ENCODE measurements at regions not wholly inside any gene's neighbourhood (a gene's known extent, or its start where the extent isn't known, plus 50 kb on each side); places are given as distances from the start of the nearest gene placed in this dataset.

- no peak overlapping the region for H3K4me3 ChIP-seq
- no peaks in the 10 kb centered on the region for H3K4me1 ChIP-seq (replicated peaks in 1 of 2)
- in situ Hi-C loops (cut with MboI; ENCODE audit: low pct_unique_long_range_greater_than_20kb in 2 of 9, low sequenced_read_pairs in 9 of 9, unreplicated experiment in 9 of 9), result loop anchor here in 1 of 9 experiments (25.0 kb wide), 1 partner anchor 111 kb away; no protein-coding TSS in a partner anchor
- H3K27ac ChIP-seq, result no peak overlapping the region
- ATAC-seq (replicated peaks in 6 of 8), result no peak
These were observed 210.0 kb downstream of the OGFRL1 start for GRCh38 chr6:71498638-71499037.

- in situ Hi-C loops (cut with MboI; ENCODE audit: low pct_unique_long_range_greater_than_20kb in 2 of 9, low sequenced_read_pairs in 9 of 9, unreplicated experiment in 9 of 9), result loop anchor here in 3 of 9 experiments (10.0 to 25.0 kb wide), 3 partner anchors 112 to 312 kb away; no protein-coding TSS in a partner anchor
- no peaks in the 10 kb centered on the region for H3K4me1 ChIP-seq (replicated peaks in 1 of 2)
- WGBS, 10 experiments, result 0 to 100% (median 60%) methylated on average over 1 to 2 of the region's 2 CpGs; no CpG with 5 or more reads in 2 of the 10 experiments
- ATAC-seq (replicated peaks in 6 of 8), result no peak
- no peak overlapping the region for H3K27ac ChIP-seq
- H3K4me3 ChIP-seq, result no peak overlapping the region
These were observed 211.1 kb downstream of the OGFRL1 start for GRCh38 chr6:71499667-71500066.

- Histone ChIP-seq H3K27ac (no peak overlapping the region), H3K4me3 (no peak overlapping the region), H3K4me1 (replicated peaks in 1 of 2) (no peaks in the 10 kb centered on the region)
- WGBS, 10 experiments, result 50 to 93% (median 78%) methylated on average over 1 to 2 of the region's 2 CpGs; no CpG with 5 or more reads in 2 of the 10 experiments
- ATAC-seq (replicated peaks in 6 of 8), result no peak
- in situ Hi-C loops (cut with MboI; ENCODE audit: low pct_unique_long_range_greater_than_20kb in 2 of 9, low sequenced_read_pairs in 9 of 9, unreplicated experiment in 9 of 9), result loop anchor here in 3 of 9 experiments (10.0 to 25.0 kb wide), 2 partner anchors 117 to 315 kb away; no protein-coding TSS in a partner anchor
These were observed 213.6 kb downstream of the OGFRL1 start for GRCh38 chr6:71502168-71502567.

GRCh38 chr6:71502956-71503355 lies 214.3 kb downstream of the OGFRL1 start:
- in situ Hi-C loops (cut with MboI; ENCODE audit: low pct_unique_long_range_greater_than_20kb in 2 of 9, low sequenced_read_pairs in 9 of 9, unreplicated experiment in 9 of 9), result loop anchor here in 3 of 9 experiments (10.0 to 25.0 kb wide), 2 partner anchors 118 to 316 kb away; no protein-coding TSS in a partner anchor
- no peak overlapping the region for H3K27ac ChIP-seq
- H3K4me3 ChIP-seq, result no peak overlapping the region
- WGBS, 10 experiments, result 67 to 100% (median 88%) methylated on average over 1 to 3 of the region's 3 CpGs; no CpG with 5 or more reads in 3 of the 10 experiments
- no peaks in the 10 kb centered on the region for H3K4me1 ChIP-seq (replicated peaks in 1 of 2)
- ATAC-seq (replicated peaks in 6 of 8), result no peak

DNA sequence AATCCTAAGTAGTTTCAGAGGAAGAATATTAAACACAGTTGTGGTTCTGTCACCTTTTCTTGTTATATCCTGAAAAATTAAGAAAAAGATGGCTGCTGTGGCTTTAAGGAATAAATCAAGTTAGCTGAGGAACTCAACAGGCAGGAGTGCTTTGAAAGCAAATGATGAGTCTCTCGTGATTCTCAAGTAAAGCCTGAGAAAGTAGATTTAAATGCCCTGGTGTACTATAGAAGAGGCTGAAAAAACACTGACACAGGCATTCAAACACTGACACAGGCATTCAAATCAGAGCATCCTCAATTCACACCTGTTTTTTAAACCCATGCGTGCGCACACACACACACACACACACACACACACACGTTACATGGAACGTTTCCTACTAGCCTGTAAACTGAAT lies 218.6 kb downstream of the OGFRL1 start:
- Histone ChIP-seq H3K4me3 (no peak overlapping the region), H3K27ac (no peak overlapping the region), H3K4me1 (replicated peaks in 1 of 2) (no peaks in the 10 kb centered on the region)
- ATAC-seq (replicated peaks in 6 of 8), result peak in 2 of 8 experiments; percentile 47 to 61
- 13 to 77% (median 45%) methylated on average over 1 to 5 of the region's 5 CpGs; no CpG with 5 or more reads in 2 of the 10 experiments for WGBS, 10 experiments
- in situ Hi-C loops (cut with MboI; ENCODE audit: low pct_unique_long_range_greater_than_20kb in 2 of 9, low sequenced_read_pairs in 9 of 9, unreplicated experiment in 9 of 9), result loop anchor here in 3 of 9 experiments (10.0 to 25.0 kb wide), 2 partner anchors 122 to 320 kb away; no protein-coding TSS in a partner anchor

- in situ Hi-C loops (cut with MboI; ENCODE audit: low pct_unique_long_range_greater_than_20kb in 2 of 9, low sequenced_read_pairs in 9 of 9, unreplicated experiment in 9 of 9), result loop anchor here in 3 of 9 experiments (10.0 to 25.0 kb wide), 2 partner anchors 125 to 322 kb away; no protein-coding TSS in a partner anchor
- Histone ChIP-seq H3K27ac (no peak overlapping the region), H3K4me1 (replicated peaks in 1 of 2) (no peaks in the 10 kb centered on the region), H3K4me3 (no peak overlapping the region)
- no peak for ATAC-seq (replicated peaks in 6 of 8)
- 0 to 100% (median 53%) methylated on average over 1 of the region's 1 CpG; no CpG with 5 or more reads in 4 of the 10 experiments for WGBS, 10 experiments
These were observed 220.8 kb downstream of the OGFRL1 start for GRCh38 chr6:71509191-71510005.

DNA sequence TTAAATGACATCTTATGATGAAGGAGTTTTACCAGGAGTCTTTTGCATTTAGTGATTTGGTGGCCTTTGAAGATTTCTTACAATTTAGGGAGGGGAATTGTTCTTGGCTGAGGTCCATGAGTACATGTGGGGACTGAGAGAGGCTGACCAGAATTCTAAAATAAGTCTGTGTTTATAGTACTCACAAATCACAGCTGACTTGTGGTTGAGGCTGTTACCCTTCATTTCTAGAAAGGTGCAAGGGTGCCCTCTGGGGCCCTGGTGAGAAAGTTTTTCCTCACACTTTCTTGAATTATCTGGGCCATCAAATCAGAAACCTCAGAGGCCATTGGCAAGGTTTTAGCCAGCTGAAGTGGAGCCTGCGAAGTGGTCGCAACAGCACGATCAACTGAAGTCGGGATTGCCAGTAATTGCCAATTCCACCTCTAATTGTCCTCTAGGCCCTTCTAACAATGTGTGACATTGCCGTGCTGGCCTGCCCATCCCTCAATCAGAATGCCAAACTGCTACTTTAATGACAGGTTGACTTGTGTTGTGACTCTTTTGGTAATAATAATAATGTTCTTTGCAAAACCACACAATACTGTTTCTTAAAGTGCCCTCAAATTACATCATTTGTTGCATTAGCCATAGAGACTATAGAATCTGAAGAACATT lies 221.6 kb downstream of the OGFRL1 start:
- no peak overlapping the region for H3K27ac ChIP-seq
- ATAC-seq (replicated peaks in 6 of 8), result peak in 5 of 8 experiments; percentile 18 to 96 (median 82)
- H3K4me3 ChIP-seq, result no peak overlapping the region
- no peaks in the 10 kb centered on the region for H3K4me1 ChIP-seq (replicated peaks in 1 of 2)
- 0 to 100% (median 78%) methylated on average over 1 to 5 of the region's 5 CpGs; no CpG with 5 or more reads in 4 of the 10 experiments for WGBS, 10 experiments
- in situ Hi-C loops (cut with MboI; ENCODE audit: low pct_unique_long_range_greater_than_20kb in 2 of 9, low sequenced_read_pairs in 9 of 9, unreplicated experiment in 9 of 9), result loop anchor here in 1 of 9 experiments (25.0 kb wide), 1 partner anchor 323 kb away; no protein-coding TSS in a partner anchor

- Histone ChIP-seq H3K4me1 (replicated peaks in 1 of 2) (no peaks in the 10 kb centered on the region), H3K4me3 (no peak overlapping the region), H3K27ac (no peak overlapping the region)
- no peak for ATAC-seq (replicated peaks in 6 of 8)
- in situ Hi-C loops (cut with MboI; ENCODE audit: low pct_unique_long_range_greater_than_20kb in 2 of 9, low sequenced_read_pairs in 9 of 9, unreplicated experiment in 9 of 9), result loop anchor here in 1 of 9 experiments (25.0 kb wide), 1 partner anchor 324 kb away; no protein-coding TSS in a partner anchor
These were observed 222.2 kb downstream of the OGFRL1 start for GRCh38 chr6:71510856-71511255.

- H3K27ac ChIP-seq, result no peak overlapping the region
- no peak for ATAC-seq (replicated peaks in 6 of 8)
- in situ Hi-C loops (cut with MboI; ENCODE audit: low pct_unique_long_range_greater_than_20kb in 2 of 9, low sequenced_read_pairs in 9 of 9, unreplicated experiment in 9 of 9), result loop anchor here in 1 of 9 experiments (25.0 kb wide), 1 partner anchor 325 kb away; no protein-coding TSS in a partner anchor
- H3K4me1 ChIP-seq (replicated peaks in 1 of 2), result no peaks in the 10 kb centered on the region
- no peak overlapping the region for H3K4me3 ChIP-seq
- WGBS, 10 experiments, result 21 to 100% (median 66%) methylated on average over 1 to 3 of the region's 3 CpGs; no CpG with 5 or more reads in 2 of the 10 experiments
These were observed 223.6 kb downstream of the OGFRL1 start for GRCh38 chr6:71512256-71512655.

DNA sequence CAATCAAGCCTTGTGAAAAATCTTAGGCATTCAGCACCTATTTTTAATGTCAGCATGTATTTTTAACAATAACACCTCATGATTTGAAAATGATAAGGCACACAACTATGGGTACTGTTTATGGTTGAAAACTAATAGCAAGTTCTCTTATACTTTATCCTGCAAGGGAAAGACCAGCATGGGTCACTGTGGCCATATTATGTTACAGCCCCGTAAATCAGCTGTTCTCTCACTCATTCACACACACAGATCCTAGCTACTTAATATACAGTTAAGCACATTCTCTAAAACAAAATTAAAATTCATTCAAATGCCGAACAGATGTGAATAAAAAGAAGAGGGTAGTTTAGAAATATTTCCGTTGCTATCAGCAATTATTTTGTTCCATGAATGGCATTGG lies 224.4 kb downstream of the OGFRL1 start:
- in situ Hi-C loops (cut with MboI; ENCODE audit: low pct_unique_long_range_greater_than_20kb in 2 of 9, low sequenced_read_pairs in 9 of 9, unreplicated experiment in 9 of 9), result loop anchor here in 1 of 9 experiments (25.0 kb wide), 1 partner anchor 326 kb away; no protein-coding TSS in a partner anchor
- WGBS, 10 experiments, result 11 to 92% (median 78%) methylated on average over 1 to 3 of the region's 3 CpGs
- ATAC-seq (replicated peaks in 6 of 8), result no peak

DNA sequence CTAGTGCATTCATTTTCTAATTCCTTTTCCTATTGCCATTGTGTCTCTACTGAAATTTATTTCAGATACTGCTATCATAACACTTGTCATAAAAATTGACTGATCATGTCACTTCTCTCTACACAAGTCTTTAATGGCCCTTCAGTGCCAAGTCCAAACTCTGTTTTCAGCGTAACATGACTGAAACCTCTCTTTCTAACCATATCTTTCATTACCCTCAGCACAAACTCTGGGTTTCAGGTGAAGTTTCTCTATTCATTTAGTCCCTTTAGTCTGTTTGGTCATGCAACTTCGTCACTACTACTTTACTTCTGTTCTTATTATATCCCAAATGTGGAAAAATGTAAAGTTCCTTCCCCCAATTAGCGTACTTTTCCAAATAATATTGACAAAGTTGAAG lies 234.9 kb downstream of the OGFRL1 start:
- no peak overlapping the region for H3K4me3 ChIP-seq
- WGBS, 10 experiments, result 33 to 96% (median 91%) methylated on average over 2 to 3 of the region's 3 CpGs
- no peaks in the 10 kb centered on the region for H3K4me1 ChIP-seq (replicated peaks in 1 of 2)
- ATAC-seq (replicated peaks in 6 of 8), result no peak
- H3K27ac ChIP-seq, result no peak overlapping the region
- in situ Hi-C loops (cut with MboI; ENCODE audit: low pct_unique_long_range_greater_than_20kb in 2 of 9, low sequenced_read_pairs in 9 of 9, unreplicated experiment in 9 of 9), result loop anchor here in 1 of 9 experiments (25.0 kb wide), 1 partner anchor 336 kb away; no protein-coding TSS in a partner anchor

More for the DNA sequence above, 224.4 kb downstream of the OGFRL1 start:
- Histone ChIP-seq H3K4me1 (replicated peaks in 1 of 2) (no peaks in the 10 kb centered on the region), H3K27ac (no peak overlapping the region), H3K4me3 (no peak overlapping the region)

GRCh38 chr6:71524201-71524600 lies 235.6 kb downstream of the OGFRL1 start:
- Histone ChIP-seq H3K4me1 (replicated peaks in 1 of 2) (no peaks in the 10 kb centered on the region), H3K4me3 (no peak overlapping the region), H3K27ac (no peak overlapping the region)
- in situ Hi-C loops (cut with MboI; ENCODE audit: low pct_unique_long_range_greater_than_20kb in 2 of 9, low sequenced_read_pairs in 9 of 9, unreplicated experiment in 9 of 9), result loop anchor here in 1 of 9 experiments (25.0 kb wide), 1 partner anchor 337 kb away; no protein-coding TSS in a partner anchor
- WGBS, 10 experiments, result 22 to 94% (median 77%) methylated on average over 2 to 4 of the region's 4 CpGs
- no peak for ATAC-seq (replicated peaks in 6 of 8)
